ENCODE measurements at regions not wholly inside any gene's neighbourhood (a gene's known extent, or its start where the extent isn't known, plus 50 kb on each side); places are given as distances from the start of the nearest gene placed in this dataset.

- Histone ChIP-seq H3K36me3 (ENCODE audit: control insufficient read depth in 4 of 4, insufficient read depth in 4 of 4, low read length in 3 of 4) (no peaks in the 10 kb centered on the region), H3K27me3 (replicated peaks in 2 of 5; ENCODE audit: control insufficient read depth in 4 of 5, insufficient read depth in 5 of 5, low read length in 4 of 5) (no peaks in the 10 kb centered on the region), H3K4me1 (ENCODE audit: control extremely low read depth in 1 of 4, control insufficient read depth in 4 of 4, insufficient read depth in 4 of 4, low read length in 3 of 4) (no peaks in the 10 kb centered on the region), H3K9me3 (ENCODE audit: control extremely low read depth in 1 of 5, control insufficient read depth in 4 of 5, insufficient read depth in 2 of 5, low read depth in 1 of 5, low read length in 4 of 5) (no peaks in the 10 kb centered on the region), H3K4me3 (ENCODE audit: control insufficient read depth in 1 of 7, extremely low read depth in 1 of 7, insufficient read depth in 4 of 7, low read depth in 2 of 7, low read length in 6 of 7) (no peak overlapping the region), H3K27ac (ENCODE audit: insufficient read depth in 1 of 2, low read depth in 1 of 2, low read length in 2 of 2, poor library complexity in 1 of 2, severe bottlenecking in 2 of 2) (no peak overlapping the region)
- ChIA-PET CTCF (no interaction called here), POLR2A (interaction anchor here (0.7 kb wide), 1 partner anchor 262 kb away, joined by 3 read pairs; no protein-coding TSS in a partner anchor)
- 100% methylated on average over 3 of the region's 3 CpGs for WGBS (ENCODE audit: insufficient coverage)
- DNase-seq, result no peak
These were observed 327.0 kb upstream of the CTSO start for GRCh38 chr4:156280686-156281085.

GRCh38 chr4:156265407-156265806 lies 311.7 kb upstream of the CTSO start:
- DNase-seq, result no peak
- Histone ChIP-seq H3K36me3 (ENCODE audit: control insufficient read depth in 4 of 4, insufficient read depth in 4 of 4, low read length in 3 of 4) (no peaks in the 10 kb centered on the region), H3K4me3 (ENCODE audit: control insufficient read depth in 1 of 7, extremely low read depth in 1 of 7, insufficient read depth in 4 of 7, low read depth in 2 of 7, low read length in 6 of 7) (no peak overlapping the region), H3K27ac (ENCODE audit: insufficient read depth in 1 of 2, low read depth in 1 of 2, low read length in 2 of 2, poor library complexity in 1 of 2, severe bottlenecking in 2 of 2) (no peak overlapping the region), H3K4me1 (ENCODE audit: control extremely low read depth in 1 of 4, control insufficient read depth in 4 of 4, insufficient read depth in 4 of 4, low read length in 3 of 4) (no peaks in the 10 kb centered on the region), H3K27me3 (replicated peaks in 2 of 5; ENCODE audit: control insufficient read depth in 4 of 5, insufficient read depth in 5 of 5, low read length in 4 of 5) (no peaks in the 10 kb centered on the region), H3K9me3 (ENCODE audit: control extremely low read depth in 1 of 5, control insufficient read depth in 4 of 5, insufficient read depth in 2 of 5, low read depth in 1 of 5, low read length in 4 of 5) (no peaks in the 10 kb centered on the region)
- POLR2A ChIA-PET, result no interaction called here
- CTCF ChIA-PET, result no interaction called here

GRCh38 chr4:156261230-156261629 lies 307.6 kb upstream of the CTSO start:
- WGBS (ENCODE audit: insufficient coverage), result no CpG with 5 or more reads among the region's 1 CpG
- CTCF ChIA-PET, result no interaction called here
- Histone ChIP-seq H3K27ac (ENCODE audit: insufficient read depth in 1 of 2, low read depth in 1 of 2, low read length in 2 of 2, poor library complexity in 1 of 2, severe bottlenecking in 2 of 2) (no peak overlapping the region), H3K4me1 (ENCODE audit: control extremely low read depth in 1 of 4, control insufficient read depth in 4 of 4, insufficient read depth in 4 of 4, low read length in 3 of 4) (no peaks in the 10 kb centered on the region), H3K36me3 (ENCODE audit: control insufficient read depth in 4 of 4, insufficient read depth in 4 of 4, low read length in 3 of 4) (no peaks in the 10 kb centered on the region), H3K4me3 (ENCODE audit: control insufficient read depth in 1 of 7, extremely low read depth in 1 of 7, insufficient read depth in 4 of 7, low read depth in 2 of 7, low read length in 6 of 7) (no peak overlapping the region), H3K27me3 (replicated peaks in 2 of 5; ENCODE audit: control insufficient read depth in 4 of 5, insufficient read depth in 5 of 5, low read length in 4 of 5) (no peaks in the 10 kb centered on the region), H3K9me3 (ENCODE audit: control extremely low read depth in 1 of 5, control insufficient read depth in 4 of 5, insufficient read depth in 2 of 5, low read depth in 1 of 5, low read length in 4 of 5) (no peaks in the 10 kb centered on the region)
- POLR2A ChIA-PET, result no interaction called here
- DNase-seq, result no peak

- Histone ChIP-seq H3K36me3 (ENCODE audit: control insufficient read depth in 4 of 4, insufficient read depth in 4 of 4, low read length in 3 of 4) (no peaks in the 10 kb centered on the region), H3K27me3 (replicated peaks in 2 of 5; ENCODE audit: control insufficient read depth in 4 of 5, insufficient read depth in 5 of 5, low read length in 4 of 5) (no peaks in the 10 kb centered on the region), H3K27ac (ENCODE audit: insufficient read depth in 1 of 2, low read depth in 1 of 2, low read length in 2 of 2, poor library complexity in 1 of 2, severe bottlenecking in 2 of 2) (no peak overlapping the region), H3K4me1 (ENCODE audit: control extremely low read depth in 1 of 4, control insufficient read depth in 4 of 4, insufficient read depth in 4 of 4, low read length in 3 of 4) (no peaks in the 10 kb centered on the region), H3K4me3 (ENCODE audit: control insufficient read depth in 1 of 7, extremely low read depth in 1 of 7, insufficient read depth in 4 of 7, low read depth in 2 of 7, low read length in 6 of 7) (no peak overlapping the region), H3K9me3 (ENCODE audit: control extremely low read depth in 1 of 5, control insufficient read depth in 4 of 5, insufficient read depth in 2 of 5, low read depth in 1 of 5, low read length in 4 of 5) (no peaks in the 10 kb centered on the region)
- CTCF ChIA-PET, result no interaction called here
- DNase-seq, result no peak
- POLR2A ChIA-PET, result no interaction called here
- WGBS (ENCODE audit: insufficient coverage), result 100% methylated on average over 1 of the region's 5 CpGs
These were observed 301.8 kb upstream of the CTSO start for GRCh38 chr4:156255230-156256007.

GRCh38 chr4:156252358-156252921 lies 298.8 kb upstream of the CTSO start:
- no CpG with 5 or more reads among the region's 2 CpGs for WGBS (ENCODE audit: insufficient coverage)
- Histone ChIP-seq H3K9me3 (ENCODE audit: control extremely low read depth in 1 of 5, control insufficient read depth in 4 of 5, insufficient read depth in 2 of 5, low read depth in 1 of 5, low read length in 4 of 5) (peaks cover 0 to 6% (median 0%) of the 10 kb centered on the region in 5 experiments), H3K4me1 (ENCODE audit: control extremely low read depth in 1 of 4, control insufficient read depth in 4 of 4, insufficient read depth in 4 of 4, low read length in 3 of 4) (peaks cover 0 to 4% (median 0%) of the 10 kb centered on the region in 4 experiments), H3K4me3 (ENCODE audit: control insufficient read depth in 1 of 7, extremely low read depth in 1 of 7, insufficient read depth in 4 of 7, low read depth in 2 of 7, low read length in 6 of 7) (no peak overlapping the region), H3K27ac (ENCODE audit: insufficient read depth in 1 of 2, low read depth in 1 of 2, low read length in 2 of 2, poor library complexity in 1 of 2, severe bottlenecking in 2 of 2) (no peak overlapping the region), H3K36me3 (ENCODE audit: control insufficient read depth in 4 of 4, insufficient read depth in 4 of 4, low read length in 3 of 4) (no peaks in the 10 kb centered on the region), H3K27me3 (replicated peaks in 2 of 5; ENCODE audit: control insufficient read depth in 4 of 5, insufficient read depth in 5 of 5, low read length in 4 of 5) (no peaks in the 10 kb centered on the region)
- ChIA-PET POLR2A (interaction anchor here (0.6 kb wide), 1 partner anchor 1450 kb away, joined by 5 read pairs; no protein-coding TSS in a partner anchor), CTCF (no interaction called here)
- DNase-seq, result peak in 1 of 3 donors; percentile 4

- Histone ChIP-seq H3K9me3 (ENCODE audit: control extremely low read depth in 1 of 5, control insufficient read depth in 4 of 5, insufficient read depth in 2 of 5, low read depth in 1 of 5, low read length in 4 of 5) (peaks cover 0 to 6% (median 0%) of the 10 kb centered on the region in 5 experiments), H3K27me3 (replicated peaks in 2 of 5; ENCODE audit: control insufficient read depth in 4 of 5, insufficient read depth in 5 of 5, low read length in 4 of 5) (no peaks in the 10 kb centered on the region), H3K4me3 (ENCODE audit: control insufficient read depth in 1 of 7, extremely low read depth in 1 of 7, insufficient read depth in 4 of 7, low read depth in 2 of 7, low read length in 6 of 7) (no peak overlapping the region), H3K27ac (ENCODE audit: insufficient read depth in 1 of 2, low read depth in 1 of 2, low read length in 2 of 2, poor library complexity in 1 of 2, severe bottlenecking in 2 of 2) (no peak overlapping the region), H3K4me1 (ENCODE audit: control extremely low read depth in 1 of 4, control insufficient read depth in 4 of 4, insufficient read depth in 4 of 4, low read length in 3 of 4) (peaks cover 0 to 8% (median 0%) of the 10 kb centered on the region in 4 experiments), H3K36me3 (ENCODE audit: control insufficient read depth in 4 of 4, insufficient read depth in 4 of 4, low read length in 3 of 4) (no peaks in the 10 kb centered on the region)
- WGBS (ENCODE audit: insufficient coverage), result 97% methylated on average over 3 of the region's 3 CpGs
- CTCF ChIA-PET, result no interaction called here
- POLR2A ChIA-PET, result no interaction called here
- DNase-seq, result no peak
These were observed 297.9 kb upstream of the CTSO start for GRCh38 chr4:156251373-156252065.

GRCh38 chr4:156248917-156249316 lies 295.3 kb upstream of the CTSO start:
- POLR2A ChIA-PET, result no interaction called here
- 100% methylated on average over 1 of the region's 3 CpGs for WGBS (ENCODE audit: insufficient coverage)
- Histone ChIP-seq H3K9me3 (ENCODE audit: control extremely low read depth in 1 of 5, control insufficient read depth in 4 of 5, insufficient read depth in 2 of 5, low read depth in 1 of 5, low read length in 4 of 5) (peaks cover 0 to 6% (median 0%) of the 10 kb centered on the region in 5 experiments), H3K36me3 (ENCODE audit: control insufficient read depth in 4 of 4, insufficient read depth in 4 of 4, low read length in 3 of 4) (no peaks in the 10 kb centered on the region), H3K4me1 (ENCODE audit: control extremely low read depth in 1 of 4, control insufficient read depth in 4 of 4, insufficient read depth in 4 of 4, low read length in 3 of 4) (peaks cover 0 to 8% (median 0%) of the 10 kb centered on the region in 4 experiments), H3K27me3 (replicated peaks in 2 of 5; ENCODE audit: control insufficient read depth in 4 of 5, insufficient read depth in 5 of 5, low read length in 4 of 5) (no peaks in the 10 kb centered on the region), H3K4me3 (ENCODE audit: control insufficient read depth in 1 of 7, extremely low read depth in 1 of 7, insufficient read depth in 4 of 7, low read depth in 2 of 7, low read length in 6 of 7) (no peak overlapping the region), H3K27ac (ENCODE audit: insufficient read depth in 1 of 2, low read depth in 1 of 2, low read length in 2 of 2, poor library complexity in 1 of 2, severe bottlenecking in 2 of 2) (no peak overlapping the region)
- CTCF ChIA-PET, result no interaction called here
- no peak for DNase-seq
